NB4 (cell line): ENCODE measurements at regions not wholly inside any gene's neighbourhood (a gene's known extent, or its start where the extent isn't known, plus 50 kb on each side); places are given as distances from the start of the nearest gene placed in this dataset.

ENCODE experiments used
- CTCF ChIP-seq: IDR thresholded peaks from one replicate; pipeline ENCODE4 v1.5.1; 2012; ENCODE audit warnings: low read depth, low read length
- MAX ChIP-seq: IDR thresholded peaks from 2 replicates; pipeline ENCODE4 v1.6.1; 2011; ENCODE audit warnings: low read depth, low read length
- POLR2A ChIP-seq: IDR thresholded peaks from 2 replicates; pipeline ENCODE4 v1.6.1; 2011; ENCODE audit warnings: mild to moderate bottlenecking; ENCODE audit not compliant: insufficient read length; ENCODE audit errors: extremely low read depth

DNA sequence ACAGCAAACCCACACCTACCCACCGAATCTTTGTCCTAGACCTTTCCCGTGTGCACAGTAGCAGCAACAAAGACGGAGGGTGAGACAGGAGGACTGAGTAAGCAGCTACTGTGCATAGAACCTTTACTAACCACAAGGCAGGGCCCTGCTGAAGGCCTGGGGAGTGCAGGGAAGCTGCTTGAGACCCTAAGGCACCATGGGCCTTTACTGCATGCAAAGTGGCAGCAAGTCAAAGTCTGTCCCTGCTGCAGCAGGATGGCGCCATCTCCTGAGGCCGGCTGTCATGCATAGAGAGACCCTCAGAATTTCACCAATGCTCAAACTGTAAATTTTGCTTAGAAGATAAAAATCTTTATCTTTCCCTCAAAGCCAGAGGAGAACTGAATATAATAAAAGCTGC is 610.5 kb downstream of the ACTR3B start:
- TF ChIP-seq POLR2A (no peak), MAX (no peak), CTCF (peak; percentile 14)
